ENCODE measurements at regions not wholly inside any gene's neighbourhood (a gene's known extent, or its start where the extent isn't known, plus 50 kb on each side); places are given as distances from the start of the nearest gene placed in this dataset.

GRCh38 chrX:20514358-20514757 lies 247.6 kb upstream of the RPS6KA3 start:
- TF ChIP-seq POLR2A (IDR thresholded peaks at IDR 0.05) (no peak), POLR2AphosphoS5 (IDR thresholded peaks at IDR 0.05; ENCODE audit: insufficient read depth in 1 of 2, low read depth in 1 of 2) (no peak)
- TF ChIP-seq, protein P1, sequence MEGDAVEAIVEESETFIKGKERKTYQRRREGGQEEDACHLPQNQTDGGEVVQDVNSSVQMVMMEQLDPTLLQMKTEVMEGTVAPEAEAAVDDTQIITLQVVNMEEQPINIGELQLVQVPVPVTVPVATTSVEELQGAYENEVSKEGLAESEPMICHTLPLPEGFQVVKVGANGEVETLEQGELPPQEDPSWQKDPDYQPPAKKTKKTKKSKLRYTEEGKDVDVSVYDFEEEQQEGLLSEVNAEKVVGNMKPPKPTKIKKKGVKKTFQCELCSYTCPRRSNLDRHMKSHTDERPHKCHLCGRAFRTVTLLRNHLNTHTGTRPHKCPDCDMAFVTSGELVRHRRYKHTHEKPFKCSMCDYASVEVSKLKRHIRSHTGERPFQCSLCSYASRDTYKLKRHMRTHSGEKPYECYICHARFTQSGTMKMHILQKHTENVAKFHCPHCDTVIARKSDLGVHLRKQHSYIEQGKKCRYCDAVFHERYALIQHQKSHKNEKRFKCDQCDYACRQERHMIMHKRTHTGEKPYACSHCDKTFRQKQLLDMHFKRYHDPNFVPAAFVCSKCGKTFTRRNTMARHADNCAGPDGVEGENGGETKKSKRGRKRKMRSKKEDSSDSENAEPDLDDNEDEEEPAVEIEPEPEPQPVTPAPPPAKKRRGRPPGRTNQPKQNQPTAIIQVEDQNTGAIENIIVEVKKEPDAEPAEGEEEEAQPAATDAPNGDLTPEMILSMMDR (IDR thresholded peaks at IDR 0.05) = no peak
- no peaks in the 10 kb centered on the region for H3K36me3 ChIP-seq
- no peaks in the 10 kb centered on the region for H3K27me3 ChIP-seq
- DNase-seq (ENCODE audit: extremely low spot score in 2 of 2) = no peak
- no peak overlapping the region for H3K4me3 ChIP-seq
- intact Hi-C loops (cut with DNase I) = no loop called here
- H3K9me3 ChIP-seq = no peaks in the 10 kb centered on the region
- no peaks in the 10 kb centered on the region for H3K4me1 ChIP-seq
- no peak overlapping the region for H3K27ac ChIP-seq

DNA sequence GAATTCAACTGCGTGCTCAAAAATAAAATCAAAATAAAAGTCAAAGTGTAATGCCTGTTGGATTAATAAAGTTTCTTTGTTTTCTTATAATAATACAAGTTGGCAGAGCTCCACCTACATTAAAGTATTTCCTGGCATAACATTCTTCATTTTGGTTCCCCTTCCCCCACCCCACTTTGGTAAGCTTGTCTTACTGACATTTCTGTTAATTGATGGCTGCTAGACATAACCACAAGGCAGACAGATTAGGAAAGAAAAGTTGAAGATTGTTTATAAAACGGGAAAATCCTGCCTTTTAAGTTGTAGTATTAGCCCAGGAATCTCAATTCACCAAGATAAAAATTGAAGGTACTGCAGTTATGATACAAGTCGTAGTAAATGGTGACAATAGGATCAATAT lies 246.5 kb upstream of the RPS6KA3 start:
- no peaks in the 10 kb centered on the region for H3K9me3 ChIP-seq
- H3K36me3 ChIP-seq = no peaks in the 10 kb centered on the region
- H3K27me3 ChIP-seq = no peaks in the 10 kb centered on the region
- intact Hi-C loops (cut with DNase I) = no loop called here
- H3K4me1 ChIP-seq = no peaks in the 10 kb centered on the region
- DNase-seq (ENCODE audit: extremely low spot score in 2 of 2) = no peak
- no peak overlapping the region for H3K27ac ChIP-seq
- TF ChIP-seq POLR2AphosphoS5 (IDR thresholded peaks at IDR 0.05; ENCODE audit: insufficient read depth in 1 of 2, low read depth in 1 of 2) = no peak
- TF ChIP-seq POLR2A (IDR thresholded peaks at IDR 0.05) = no peak
- TF ChIP-seq, protein P1 (IDR thresholded peaks at IDR 0.05) = no peak
- H3K4me3 ChIP-seq = no peak overlapping the region

DNA sequence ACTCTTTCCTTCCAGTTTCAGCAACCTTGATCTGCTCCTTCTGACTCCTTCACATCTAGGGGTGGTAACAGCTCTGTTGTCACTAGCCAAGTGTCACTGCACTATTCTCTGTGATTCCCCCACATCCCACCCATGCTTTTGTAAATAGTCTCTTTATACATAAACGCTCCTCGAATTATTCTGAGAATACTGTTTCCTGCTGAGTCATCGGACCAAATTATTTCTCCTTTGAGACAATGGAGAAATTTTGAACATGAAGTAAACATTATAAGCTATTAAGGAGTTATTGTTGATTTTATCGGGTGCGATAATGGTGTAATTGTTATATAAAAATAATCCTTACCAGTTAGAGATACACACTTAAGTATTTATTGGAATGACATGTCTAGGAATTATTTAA lies 245.1 kb upstream of the RPS6KA3 start:
- Histone ChIP-seq H3K4me1 (no peaks in the 10 kb centered on the region), H3K27ac (no peak overlapping the region), H3K4me3 (no peak overlapping the region), H3K9me3 (no peaks in the 10 kb centered on the region), H3K36me3 (no peaks in the 10 kb centered on the region), H3K27me3 (no peaks in the 10 kb centered on the region)
- TF ChIP-seq, protein P1 (IDR thresholded peaks at IDR 0.05) = no peak
- intact Hi-C loops (cut with DNase I) = no loop called here
- DNase-seq (ENCODE audit: extremely low spot score in 2 of 2) = no peak

- intact Hi-C loops (cut with DNase I) = no loop called here
- H3K9me3 ChIP-seq = no peaks in the 10 kb centered on the region
Measured at GRCh38 chrX:20507901-20508620, 241.4 kb upstream of the RPS6KA3 start.

GRCh38 chrX:20506739-20507138 lies 240.0 kb upstream of the RPS6KA3 start:
- Histone ChIP-seq H3K27ac (no peak overlapping the region), H3K36me3 (no peaks in the 10 kb centered on the region), H3K4me1 (no peaks in the 10 kb centered on the region), H3K9me3 (no peaks in the 10 kb centered on the region), H3K4me3 (no peak overlapping the region), H3K27me3 (no peaks in the 10 kb centered on the region)
- no peak for DNase-seq (ENCODE audit: extremely low spot score in 2 of 2)
- TF ChIP-seq POLR2A (IDR thresholded peaks at IDR 0.05) (no peak), POLR2AphosphoS5 (IDR thresholded peaks at IDR 0.05; ENCODE audit: insufficient read depth in 1 of 2, low read depth in 1 of 2) (no peak)
- TF ChIP-seq, protein P1 (IDR thresholded peaks at IDR 0.05) = no peak
- intact Hi-C loops (cut with DNase I) = no loop called here

More at GRCh38 chrX:20507901-20508620, 241.4 kb upstream of the RPS6KA3 start:
- Histone ChIP-seq H3K36me3 (no peaks in the 10 kb centered on the region), H3K27me3 (no peaks in the 10 kb centered on the region), H3K4me3 (no peak overlapping the region), H3K27ac (no peak overlapping the region), H3K4me1 (no peaks in the 10 kb centered on the region)
- no peak for DNase-seq (ENCODE audit: extremely low spot score in 2 of 2)
- TF ChIP-seq POLR2AphosphoS5 (IDR thresholded peaks at IDR 0.05; ENCODE audit: insufficient read depth in 1 of 2, low read depth in 1 of 2) = no peak
- TF ChIP-seq, protein P1 (IDR thresholded peaks at IDR 0.05) = no peak
- no peak for TF ChIP-seq POLR2A (IDR thresholded peaks at IDR 0.05)
